K562 (cell line): ENCODE measurements at regions not wholly inside any gene's neighbourhood (a gene's known extent, or its start where the extent isn't known, plus 50 kb on each side); places are given as distances from the start of the nearest gene placed in this dataset.

Source experiments
- ATAC-seq: fragments of 200-7000 bp; cut with Tn5 transposase; 3 replicates; pipeline ENCODE4 v1.9.1; 2020; ENCODE audit warnings: moderate library complexity
- BruUV-seq: library from RNA; stranded (reverse); fragments of 400-500 nt; replicated peaks from 2 replicates; lab custom pipeline; 2021; lab: Mats Ljungman, UMichigan
- CTCF ChIA-PET: fragments of 300-600 bp; formaldehyde crosslinking; extraction: SDS; loops from one replicate; lab custom pipeline; 2021; ENCODE audit warnings: low intra/inter-chr PET ratio; lab: Yijun Ruan, JAX
- POLR2A ChIA-PET: fragments of 300-600, 350-650 bp; sonication (Branson Sonifier 250); formaldehyde crosslinking; extraction: SDS; loops from one replicate; lab custom pipeline; 2021; ENCODE audit warnings: antibody characterized with exemption, inconsistent platforms; lab: Yijun Ruan, JAX
- DNase-seq, 4 experiments: peaks; one replicate each; pipeline versions ENCODE4 v3.0.0 to v3.0.0-alpha.2; 2011 to 2018; ENCODE audit warnings: low spot score in 3 of 4, mixed read lengths in 3 of 4; ENCODE audit errors: extremely low read depth in 1 of 4
- FAIRE-seq: peaks from 2 replicates; lab custom pipeline; 2011; peaks lifted over from hg19 to GRCh38; lab: Jason Lieb, UNC
- H2AFZ ChIP-seq: 2 replicates; pipeline ENCODE4 v1.6.0; 2011; ENCODE audit warnings: low read depth, low read length, control low read depth, inconsistent platforms
- H3K27ac ChIP-seq: fragments of 200-600 bp; 3 replicates; pipeline ENCODE4 v1.8.0; 2011; ENCODE audit warnings: low read depth, mild to moderate bottlenecking, control low read depth, inconsistent platforms, low read length, moderate library complexity, mixed read lengths; ENCODE audit errors: extremely low read depth
- H3K27me3 ChIP-seq, 2 experiments: fragments of 300-600 bp in 1 of 2; 2 replicates in 1 of 2; 3 replicates in 1 of 2; pipeline versions ENCODE4 v1.6.0 to v1.8.0; 2011; ENCODE audit warnings: inconsistent platforms in 2 of 2, low read length in 2 of 2, mild to moderate bottlenecking in 1 of 2, mixed read lengths in 1 of 2, moderate library complexity in 1 of 2; ENCODE audit not compliant: control insufficient read depth in 2 of 2, insufficient read depth in 2 of 2
- H3K36me3 ChIP-seq: fragments of 300-600 bp; 3 replicates; pipeline ENCODE4 v1.8.0; 2011; ENCODE audit warnings: mild to moderate bottlenecking, low read length, inconsistent platforms; ENCODE audit not compliant: control insufficient read depth, insufficient read depth
- H3K4me1 ChIP-seq, 2 experiments: fragments of 200-600 bp in 1 of 2; replicated peaks in 1 of 2; 2 replicates in 1 of 2; 3 replicates in 1 of 2; pipeline versions ENCODE4 v1.5.1 to v1.8.0; 2011; ENCODE audit warnings: inconsistent platforms in 2 of 2, low read length in 2 of 2, mild to moderate bottlenecking in 1 of 2, mixed read lengths in 1 of 2, moderate library complexity in 1 of 2; ENCODE audit not compliant: control insufficient read depth in 2 of 2, insufficient read depth in 2 of 2
- H3K4me2 ChIP-seq: 2 replicates; pipeline ENCODE4 v1.6.1; 2011; ENCODE audit warnings: low read length, control low read depth, inconsistent platforms, mixed read lengths; ENCODE audit not compliant: insufficient read depth
- H3K4me3 ChIP-seq: fragments of 200-600 bp; sonication (generic), shearing (Covaris generic); 2 replicates; pipeline ENCODE4 v1.5.1; 2016; ENCODE audit warnings: control low read depth, inconsistent platforms
- H3K79me2 ChIP-seq: fragments of 200-600 bp; 3 replicates; pipeline ENCODE4 v1.8.0; 2011; ENCODE audit warnings: low read length, inconsistent platforms; ENCODE audit not compliant: control insufficient read depth, insufficient read depth
- H3K9ac ChIP-seq, 2 experiments: 2 replicates each; pipeline versions ENCODE4 v1.6.0 to v1.6.1; 2011; ENCODE audit warnings: low read depth in 2 of 2, low read length in 2 of 2, control low read depth in 1 of 2, inconsistent platforms in 1 of 2, mild to moderate bottlenecking in 1 of 2, mixed read lengths in 1 of 2; ENCODE audit not compliant: insufficient read depth in 1 of 2
- H3K9me1 ChIP-seq: one replicate; pipeline ENCODE4 v1.6.0; 2011; ENCODE audit warnings: inconsistent platforms, mild to moderate bottlenecking, low read length, moderate library complexity; ENCODE audit not compliant: control insufficient read depth, insufficient read depth
- H3K9me3 ChIP-seq: replicated peaks from 2 replicates; pipeline ENCODE4 v1.5.1; 2011; ENCODE audit warnings: low read depth, low read length, inconsistent platforms; ENCODE audit not compliant: control insufficient read depth, insufficient read depth
- H4K20me1 ChIP-seq: replicated peaks from 2 replicates; pipeline ENCODE4 v1.6.1; 2011; ENCODE audit warnings: low read length, inconsistent platforms, mixed read lengths; ENCODE audit not compliant: control insufficient read depth, insufficient read depth
- BRF1 ChIP-seq: IDR thresholded peaks from 3 replicates; pipeline ENCODE4 v1.6.1; 2011; ENCODE audit warnings: borderline replicate concordance, mild to moderate bottlenecking; ENCODE audit not compliant: insufficient read length; ENCODE audit errors: extremely low read depth
- HDAC2 ChIP-seq: fragments of 450-650 bp; IDR thresholded peaks from 2 replicates; pipeline ENCODE4 v1.6.1; 2016; ENCODE audit warnings: mild to moderate bottlenecking
- KLF13 ChIP-seq: fragments of 450-650 bp; IDR thresholded peaks from 2 replicates; pipeline ENCODE4 v1.6.1; 2016; ENCODE audit warnings: missing genetic modification characterization, low read depth, mild to moderate bottlenecking, missing compliant biosample characterization, moderate library complexity, borderline replicate concordance
- MTA2 ChIP-seq: fragments of 450-650 bp; IDR thresholded peaks from 2 replicates; pipeline ENCODE4 v1.6.1; 2016; ENCODE audit warnings: low read depth
- NFE2L1 ChIP-seq: fragments of 450-650 bp; IDR thresholded peaks from 2 replicates; pipeline ENCODE4 v1.6.1; 2016; ENCODE audit warnings: missing genetic modification characterization, low read depth, mild to moderate bottlenecking, missing compliant biosample characterization, moderate library complexity, borderline replicate concordance
- PHB ChIP-seq: fragments of 250-450 bp; sonication (Bioruptor Pico); IDR thresholded peaks from 2 replicates; pipeline ENCODE4 v1.5.0; 2021
- SAP30 ChIP-seq: fragments of 200-600 bp; sonication (generic); IDR thresholded peaks from 2 replicates; pipeline ENCODE4 v1.6.1; 2012; ENCODE audit warnings: borderline replicate concordance, low read depth, mild to moderate bottlenecking, moderate library complexity, low read length, control low read depth, inconsistent platforms; ENCODE audit not compliant: insufficient read depth, poor library complexity, severe bottlenecking
- ZBTB12 ChIP-seq: fragments of 250-450 bp; sonication (Bioruptor Pico); IDR thresholded peaks from 2 replicates; pipeline ENCODE4 v1.4.0; 2020
- WGBS: fragments of 100-300 bp; shearing (Covaris generic); methylation state at CpG from one replicate; pipeline ENCODE4 v1.1.6; 2016; ENCODE audit warnings: low coverage, mixed read lengths; ENCODE audit not compliant: insufficient coverage; ENCODE audit errors: missing lambda C conversion rate; 5-methylcytosine and 5-hydroxymethylcytosine counted together
- in situ Hi-C: fragments of 300-500 bp; cut with MboI; formaldehyde crosslinking; loops from 4 replicates; pipeline ENCODE4 v1.15.0; 2018; ENCODE audit warnings: inconsistent platforms, mixed read lengths
- intact Hi-C: fragments of 100-400 bp; cut with micrococcal nuclease; formaldehyde crosslinking; loops from 2 replicates; pipeline ENCODE4 v1.14.2; 2022

- H3K36me3 ChIP-seq = no peaks in the 10 kb centered on the region
- no peaks in the 10 kb centered on the region for H3K4me1 ChIP-seq
- in situ Hi-C loops (no loop called here), intact Hi-C loops (no loop called here)
- H3K27me3 ChIP-seq = no peaks in the 10 kb centered on the region
- H3K27ac ChIP-seq = no peak overlapping the region
- H3K9me3 ChIP-seq = no peaks in the 10 kb centered on the region
- WGBS = 0% methylated on average over 3 of the region's 3 CpGs
- no peaks in the 10 kb centered on the region for H3K9me1 ChIP-seq
- no peaks in the 10 kb centered on the region for H4K20me1 ChIP-seq
- H2AFZ ChIP-seq = no peak overlapping the region
- POLR2A ChIA-PET = no interaction called here
- H3K4me3 ChIP-seq = no peak overlapping the region
- TF ChIP-seq MTA2 (no peak), ZBTB12 (no peak), NFE2L1 (tag) (no peak), PHB (CRISPR knock-in tag) (no peak), SAP30 (no peak), HDAC2 (no peak), BRF1 (no peak), KLF13 (tag) (no peak)
- H3K9ac ChIP-seq = no peak overlapping the region
- DNase-seq = no peak
- H3K4me2 ChIP-seq = no peak overlapping the region
- no peak for ATAC-seq
- CTCF ChIA-PET = no interaction called here
- no peaks in the 10 kb centered on the region for H3K79me2 ChIP-seq
- no peak for FAIRE-seq
- no TSS peak for BruUV-seq
These were observed 429.9 kb downstream of the DAD1 start for GRCh38 chr14:22159099-22159498.
